Fibroblast of villous mesenchyme (primary cell): ENCODE measurements at regions not wholly inside any gene's neighbourhood (a gene's known extent, or its start where the extent isn't known, plus 50 kb on each side); places are given as distances from the start of the nearest gene placed in this dataset. TPM values are rescaled to one million over a fixed set of nuclear protein-coding genes. Genes with fewer than 3 reads are reported as not detected.

Source experiments
- DNase-seq: peaks from one replicate; pipeline ENCODE4 v3.0.0-alpha.2; 2010; ENCODE audit warnings: low read depth
- H3K4me3 ChIP-seq: 2 replicates; pipeline ENCODE4 v1.5.1; 2011; ENCODE audit warnings: low read depth, mild to moderate bottlenecking, low read length
- small RNA-seq: library from RNA; depleted of rRNA; stranded (forward); fragments of <200 nt; gene quantifications from one replicate; pipeline ENCODE3, GENCODE V24; 2012
- TF ChIP-seq, protein P1 (sequence below): IDR thresholded peaks from 2 replicates; pipeline ENCODE4 v1.5.1; 2012; ENCODE audit warnings: low read depth, mild to moderate bottlenecking, low read length; ENCODE audit not compliant: insufficient read depth

DNA sequence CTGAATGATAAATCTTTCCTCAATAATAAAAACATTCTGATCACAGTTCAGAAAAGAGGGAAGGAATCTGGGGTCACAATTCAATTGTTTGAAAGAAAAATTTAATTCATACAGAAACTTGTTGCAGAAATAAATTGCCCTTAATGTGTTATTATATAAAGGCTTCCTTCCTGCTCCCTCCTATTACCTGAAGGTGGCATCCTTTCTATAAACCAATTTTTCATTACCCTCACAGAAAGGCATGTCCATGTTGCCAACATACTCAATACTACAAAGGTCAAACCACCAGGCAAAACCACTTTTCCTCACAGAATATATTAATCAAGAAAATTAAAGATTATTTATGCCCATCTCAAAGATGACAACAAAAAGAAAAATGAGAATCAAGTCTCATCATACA, 194.3 kb upstream of the CT83 start:
- H3K4me3 ChIP-seq = no peak overlapping the region
- TF ChIP-seq, protein P1, sequence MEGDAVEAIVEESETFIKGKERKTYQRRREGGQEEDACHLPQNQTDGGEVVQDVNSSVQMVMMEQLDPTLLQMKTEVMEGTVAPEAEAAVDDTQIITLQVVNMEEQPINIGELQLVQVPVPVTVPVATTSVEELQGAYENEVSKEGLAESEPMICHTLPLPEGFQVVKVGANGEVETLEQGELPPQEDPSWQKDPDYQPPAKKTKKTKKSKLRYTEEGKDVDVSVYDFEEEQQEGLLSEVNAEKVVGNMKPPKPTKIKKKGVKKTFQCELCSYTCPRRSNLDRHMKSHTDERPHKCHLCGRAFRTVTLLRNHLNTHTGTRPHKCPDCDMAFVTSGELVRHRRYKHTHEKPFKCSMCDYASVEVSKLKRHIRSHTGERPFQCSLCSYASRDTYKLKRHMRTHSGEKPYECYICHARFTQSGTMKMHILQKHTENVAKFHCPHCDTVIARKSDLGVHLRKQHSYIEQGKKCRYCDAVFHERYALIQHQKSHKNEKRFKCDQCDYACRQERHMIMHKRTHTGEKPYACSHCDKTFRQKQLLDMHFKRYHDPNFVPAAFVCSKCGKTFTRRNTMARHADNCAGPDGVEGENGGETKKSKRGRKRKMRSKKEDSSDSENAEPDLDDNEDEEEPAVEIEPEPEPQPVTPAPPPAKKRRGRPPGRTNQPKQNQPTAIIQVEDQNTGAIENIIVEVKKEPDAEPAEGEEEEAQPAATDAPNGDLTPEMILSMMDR = no peak
- no peak for DNase-seq

- DNase-seq = no peak
- TF ChIP-seq, protein P1 = no peak
- no peak overlapping the region for H3K4me3 ChIP-seq
Observed at GRCh38 chrX:116628464-116628863, 165.7 kb upstream of the CT83 start.

DNA sequence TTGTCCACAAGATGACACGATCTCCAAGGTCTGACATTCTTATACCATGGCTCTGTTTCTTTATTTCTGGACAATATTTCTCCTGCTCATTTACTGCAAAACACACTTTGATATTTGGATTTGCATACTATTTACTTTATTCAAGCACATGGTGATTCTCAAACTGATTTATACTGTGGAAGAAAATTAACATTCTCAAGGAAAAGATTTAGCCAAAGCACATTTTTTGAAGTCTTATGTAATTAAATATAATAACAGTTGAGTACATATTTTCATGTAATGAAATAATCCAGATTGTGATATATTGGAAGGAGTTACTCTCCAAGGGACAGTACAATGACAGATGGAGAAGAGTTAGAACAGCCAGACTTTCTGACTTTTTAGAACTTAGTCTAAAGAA, 155.8 kb upstream of the CT83 start:
- DNase-seq = no peak
- TF ChIP-seq, protein P1 = no peak

GRCh38 chrX:116607776-116608175, 145.0 kb upstream of the CT83 start:
- no peak overlapping the region for H3K4me3 ChIP-seq
- TF ChIP-seq, protein P1 = no peak
- DNase-seq = no peak

More for the DNA sequence above, 155.8 kb upstream of the CT83 start:
- H3K4me3 ChIP-seq = no peak overlapping the region

GRCh38 chrX:116605576-116605975, 142.8 kb upstream of the CT83 start:
- TF ChIP-seq, protein P1 = no peak
- no peak overlapping the region for H3K4me3 ChIP-seq
- no peak for DNase-seq

DNA sequence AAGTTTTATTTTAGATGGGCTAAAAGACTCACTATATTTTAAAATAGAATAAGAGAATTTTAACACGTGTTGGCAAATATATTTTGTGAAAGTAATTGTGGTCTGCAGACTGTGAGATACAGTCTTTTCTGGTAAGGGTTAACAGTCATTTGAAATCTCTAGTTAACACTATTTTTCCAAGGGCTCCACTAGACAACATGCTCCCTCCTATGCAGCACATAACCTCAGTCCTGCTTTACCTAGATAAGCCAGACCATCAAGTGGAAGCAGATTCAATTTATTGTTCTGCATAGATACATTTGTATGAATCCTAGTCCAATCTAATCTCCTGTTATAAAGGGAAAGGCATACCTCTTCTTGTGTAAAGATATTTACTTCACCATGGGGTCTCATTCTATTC, 133.2 kb upstream of the CT83 start:
- TF ChIP-seq, protein P1 = no peak
- H3K4me3 ChIP-seq = no peak overlapping the region
- DNase-seq = no peak

Small RNAs in the stretch of these regions (small RNA-seq; reads per million reads assigned to genes)
- not detected for gene RNU6-1323P
